ENCODE measurements at regions not wholly inside any gene's neighbourhood (a gene's known extent, or its start where the extent isn't known, plus 50 kb on each side); places are given as distances from the start of the nearest gene placed in this dataset.

- H3K27ac ChIP-seq (ENCODE audit: low read length): peak overlapping the region; percentile 21
- POLR2A ChIA-PET (ENCODE audit: unreplicated experiment): no interaction called here
Measured at GRCh38 chr5:33257807-33258429, 182.8 kb upstream of the TARS1 start.

GRCh38 chr5:33258553-33258952 is 182.2 kb upstream of the TARS1 start:
- Histone ChIP-seq H3K27me3 (ENCODE audit: low read length) (no peaks in the 10 kb centered on the region), H3K27ac (ENCODE audit: low read length) (peak overlapping the region; percentile 21), H3K36me3 (ENCODE audit: low read depth, low read length) (no peaks in the 10 kb centered on the region), H2AFZ (ENCODE audit: low read length) (0 out of 2 replicates have a peak overlapping the region, but pooled peaks have one; percentile 17), H3K9me2 (replicated peaks; ENCODE audit: low read length) (no peaks in the 10 kb centered on the region), H3K79me2 (ENCODE audit: low read length) (no peaks in the 10 kb centered on the region), H3K4me3 (ENCODE audit: low read length) (no peak overlapping the region), H3K4me1 (ENCODE audit: insufficient read depth, low read length) (peaks cover 26% of the 10 kb centered on the region), H3K9ac (ENCODE audit: low read length) (no peak overlapping the region), H3K9me3 (ENCODE audit: low read length) (no peaks in the 10 kb centered on the region), H3K4me2 (ENCODE audit: low read length) (no peak overlapping the region), H4K20me1 (ENCODE audit: low read length) (no peaks in the 10 kb centered on the region), H3F3A (ENCODE audit: low read length, unreplicated experiment) (no peaks in the 10 kb centered on the region)
- TF ChIP-seq EZH2phosphoT487 (IDR thresholded peaks at IDR 0.05; ENCODE audit: borderline replicate concordance, low read length) (no peak), CTCF (conservative IDR thresholded peaks at IDR 0.05; ENCODE audit: low read depth, low read length) (no peak), EZH2 (IDR thresholded peaks at IDR 0.05; ENCODE audit: low read length, unreplicated experiment) (no peak)
- peak; percentile 12 for DNase-seq
- BruUV-seq (replicated peaks): no TSS peak
- CTCF ChIA-PET: interaction anchor here (0.6 to 1.4 kb wide), 2 partner anchors 41 to 551 kb away, joined by 5 to 6 read pairs; no protein-coding TSS in a partner anchor
- POLR2A ChIA-PET (ENCODE audit: unreplicated experiment): no interaction called here
- peak; percentile 39 for ATAC-seq
- intact Hi-C loops (cut with micrococcal nuclease): loop anchor here (1.0 kb wide), 2 partner anchors 42 to 77 kb away; no protein-coding TSS in a partner anchor

More at GRCh38 chr5:33257807-33258429, 182.8 kb upstream of the TARS1 start:
- peak; percentile 97 for ATAC-seq
- H3K36me3 ChIP-seq (ENCODE audit: low read depth, low read length): no peaks in the 10 kb centered on the region
- H4K20me1 ChIP-seq (ENCODE audit: low read length): no peaks in the 10 kb centered on the region
- no TSS peak for BruUV-seq (replicated peaks)
- H3K9me2 ChIP-seq (replicated peaks; ENCODE audit: low read length): no peaks in the 10 kb centered on the region
- H3K9me3 ChIP-seq (ENCODE audit: low read length): no peaks in the 10 kb centered on the region
- H2AFZ ChIP-seq (ENCODE audit: low read length): 0 out of 2 replicates have a peak overlapping the region, but pooled peaks have one; percentile 22
- H3K27me3 ChIP-seq (ENCODE audit: low read length): no peaks in the 10 kb centered on the region
- TF ChIP-seq EZH2phosphoT487 (IDR thresholded peaks at IDR 0.05; ENCODE audit: borderline replicate concordance, low read length): no peak
- no peak for TF ChIP-seq EZH2 (IDR thresholded peaks at IDR 0.05; ENCODE audit: low read length, unreplicated experiment)
- TF ChIP-seq CTCF (conservative IDR thresholded peaks at IDR 0.05; ENCODE audit: low read depth, low read length): peak; percentile 47
- no peak overlapping the region for H3K9ac ChIP-seq (ENCODE audit: low read length)
- H3K79me2 ChIP-seq (ENCODE audit: low read length): no peaks in the 10 kb centered on the region
- CTCF ChIA-PET: interaction anchor here (0.5 to 1.4 kb wide), 3 partner anchors 42 to 768 kb away, joined by 3 to 6 read pairs (median 5); no protein-coding TSS in a partner anchor
- H3K4me1 ChIP-seq (ENCODE audit: insufficient read depth, low read length): peaks cover 26% of the 10 kb centered on the region
- no peak overlapping the region for H3K4me3 ChIP-seq (ENCODE audit: low read length)
- H3F3A ChIP-seq (ENCODE audit: low read length, unreplicated experiment): no peaks in the 10 kb centered on the region
- H3K4me2 ChIP-seq (ENCODE audit: low read length): peak overlapping the region; percentile 19; the same call in 1 of the 2 replicates
- intact Hi-C loops (cut with micrococcal nuclease): loop anchor here (1.0 kb wide), 2 partner anchors 42 to 77 kb away; no protein-coding TSS in a partner anchor
- peak; percentile 79 for DNase-seq

GRCh38 chr5:33260098-33260497 is 180.7 kb upstream of the TARS1 start:
- POLR2A ChIA-PET (ENCODE audit: unreplicated experiment): no interaction called here
- Histone ChIP-seq H3K4me2 (ENCODE audit: low read length) (no peak overlapping the region), H3K9me3 (ENCODE audit: low read length) (no peaks in the 10 kb centered on the region), H3F3A (ENCODE audit: low read length, unreplicated experiment) (no peaks in the 10 kb centered on the region), H3K9ac (ENCODE audit: low read length) (no peak overlapping the region), H3K9me2 (replicated peaks; ENCODE audit: low read length) (no peaks in the 10 kb centered on the region), H4K20me1 (ENCODE audit: low read length) (no peaks in the 10 kb centered on the region), H3K36me3 (ENCODE audit: low read depth, low read length) (no peaks in the 10 kb centered on the region), H2AFZ (ENCODE audit: low read length) (no peak overlapping the region), H3K4me3 (ENCODE audit: low read length) (no peak overlapping the region), H3K79me2 (ENCODE audit: low read length) (no peaks in the 10 kb centered on the region), H3K27me3 (ENCODE audit: low read length) (no peaks in the 10 kb centered on the region), H3K27ac (ENCODE audit: low read length) (no peak overlapping the region), H3K4me1 (ENCODE audit: insufficient read depth, low read length) (peaks cover 26% of the 10 kb centered on the region)
- DNase-seq: no peak
- CTCF ChIA-PET: interaction anchor here (0.6 kb wide), 1 partner anchor 1659 kb away, joined by 6 read pairs; no protein-coding TSS in a partner anchor
- no peak for ATAC-seq
- BruUV-seq (replicated peaks): no TSS peak
- no peak for TF ChIP-seq EZH2phosphoT487 (IDR thresholded peaks at IDR 0.05; ENCODE audit: borderline replicate concordance, low read length)
- no peak for TF ChIP-seq CTCF (conservative IDR thresholded peaks at IDR 0.05; ENCODE audit: low read depth, low read length)
- TF ChIP-seq EZH2 (IDR thresholded peaks at IDR 0.05; ENCODE audit: low read length, unreplicated experiment): no peak
- intact Hi-C loops (cut with micrococcal nuclease): no loop called here

All from PC-3 (cell line).